ENCODE measurements at regions not wholly inside any gene's neighbourhood (a gene's known extent, or its start where the extent isn't known, plus 50 kb on each side); places are given as distances from the start of the nearest gene placed in this dataset.

DNA sequence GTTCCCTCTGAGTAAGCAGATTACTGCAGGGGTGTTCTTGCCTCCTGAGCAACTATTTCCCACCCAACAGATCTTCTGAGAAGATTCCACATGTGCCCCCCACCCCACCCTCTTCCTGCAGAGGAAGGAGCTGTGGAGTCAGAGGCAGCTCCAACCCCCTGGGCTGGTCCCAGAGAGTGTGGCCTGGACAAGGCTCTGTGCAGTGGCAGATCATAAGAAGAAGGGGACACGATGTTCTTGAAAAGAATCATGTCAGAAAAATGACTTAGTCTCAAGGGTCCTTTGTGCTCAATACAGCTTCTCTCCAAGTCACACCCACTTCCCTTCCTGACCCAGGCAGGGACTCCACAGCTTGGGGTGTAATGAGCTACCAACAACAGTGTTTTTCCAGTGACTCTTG is 95.2 kb downstream of the SYF2 start:
- H3K23me2 ChIP-seq (ENCODE audit: insufficient read length, low read depth, low read length, poor library complexity, severe bottlenecking) = no peaks in the 10 kb centered on the region
- H3K36me3 Mint-ChIP-seq (ENCODE audit: insufficient read depth in 1 of 3, low read depth in 3 of 3) = no peaks in the 10 kb centered on the region; a peak in 1 of 7 replicates
- no peak overlapping the region for H2BK5ac ChIP-seq (ENCODE audit: insufficient read length, low read length)
- H3K23ac ChIP-seq (ENCODE audit: insufficient read length, low read depth, low read length) = no peak overlapping the region
- no peak overlapping the region for H3T11ph ChIP-seq (ENCODE audit: low read length)
- H2BK120ac ChIP-seq (ENCODE audit: low read depth, low read length, poor library complexity, severe bottlenecking) = no peak overlapping the region
- no peaks in the 10 kb centered on the region for H3K9me3 ChIP-seq (ENCODE audit: control insufficient read depth, low read depth, low read length)
- no peaks in the 10 kb centered on the region for H3K79me1 ChIP-seq (ENCODE audit: insufficient read depth, low read depth, low read length, poor library complexity, severe bottlenecking)
- H3K4me2 ChIP-seq (ENCODE audit: insufficient read depth, insufficient read length, low read length) = no peak overlapping the region
- no peak overlapping the region for H4K5ac ChIP-seq (ENCODE audit: insufficient read length, low read depth, low read length)
- H2AK5ac ChIP-seq (ENCODE audit: insufficient read length, low read length) = no peak overlapping the region
- H3K4me3 Mint-ChIP-seq = no peak overlapping the region
- no peaks in the 10 kb centered on the region; the same call in 1 of the 2 replicates for H3K4me1 ChIP-seq (ENCODE audit: insufficient read depth, low read length)
- TF ChIP-seq CTCF (conservative IDR thresholded peaks at IDR 0.05) = no peak
- DNase-seq = no peak
- H3K14ac ChIP-seq (ENCODE audit: insufficient read depth, low read length) = no peak overlapping the region
- H3K27me3 ChIP-seq (ENCODE audit: insufficient read depth, low read length) = no peaks in the 10 kb centered on the region
- no peak overlapping the region for H4K8ac ChIP-seq (replicated peaks; ENCODE audit: insufficient read length, low read depth, low read length)
- no peak overlapping the region for H3K56ac ChIP-seq (ENCODE audit: insufficient read length, low read depth, low read length)
- H3K18ac ChIP-seq (ENCODE audit: insufficient read length, low read depth, low read length) = no peak overlapping the region
- H2BK20ac ChIP-seq (ENCODE audit: low read depth, low read length, poor library complexity, severe bottlenecking) = no peak overlapping the region
- no peak overlapping the region for H2BK15ac ChIP-seq (ENCODE audit: low read depth, low read length)
- H3K4ac ChIP-seq (ENCODE audit: low read depth, low read length) = no peak overlapping the region
- peaks cover 1% of the 10 kb centered on the region for H3K27me3 Mint-ChIP-seq (ENCODE audit: low read depth)
- H4K20me1 ChIP-seq (ENCODE audit: control insufficient read depth, insufficient read depth, insufficient read length) = no peaks in the 10 kb centered on the region
- H3K27ac Mint-ChIP-seq = no peak overlapping the region
- no peak overlapping the region for H3K9ac ChIP-seq (ENCODE audit: extremely low read depth, insufficient read length, low read length)
- peaks cover 15% of the 10 kb centered on the region in 2 experiments for H3K4me1 Mint-ChIP-seq
- no peaks in the 10 kb centered on the region for H3K9me3 Mint-ChIP-seq
- WGBS (ENCODE audit: extremely low coverage, insufficient read length, low lambda C conversion rate) = no CpG with 5 or more reads among the region's 1 CpG
- H2AFZ ChIP-seq (ENCODE audit: low read length) = no peak overlapping the region
- no peaks in the 10 kb centered on the region for H3K79me2 ChIP-seq (ENCODE audit: insufficient read depth, low read length)
- H2BK12ac ChIP-seq (ENCODE audit: insufficient read length, low read depth, low read length) = no peak overlapping the region
- no peak overlapping the region for H4K91ac ChIP-seq (ENCODE audit: insufficient read length, low read depth, low read length)
- no peak overlapping the region for H3K27ac ChIP-seq (ENCODE audit: insufficient read length, low read depth, low read length)

Data from H9 (cell line).